DND-41 (cell line): ENCODE measurements at regions not wholly inside any gene's neighbourhood (a gene's known extent, or its start where the extent isn't known, plus 50 kb on each side); places are given as distances from the start of the nearest gene placed in this dataset.

Source experiments
- EZH2 ChIP-seq: IDR thresholded peaks from 3 replicates; pipeline ENCODE4 v1.6.1; 2012; ENCODE audit warnings: borderline replicate concordance, low read depth, mild to moderate bottlenecking, moderate library complexity, low read length, inconsistent platforms; ENCODE audit not compliant: severe bottlenecking
- TF ChIP-seq, protein P1 (sequence below): IDR thresholded peaks from 2 replicates; pipeline ENCODE4 v1.5.1; 2012; ENCODE audit warnings: borderline replicate concordance, low read length, moderate library complexity, mild to moderate bottlenecking; ENCODE audit not compliant: poor library complexity, severe bottlenecking; ENCODE audit errors: extremely low read depth

DNA sequence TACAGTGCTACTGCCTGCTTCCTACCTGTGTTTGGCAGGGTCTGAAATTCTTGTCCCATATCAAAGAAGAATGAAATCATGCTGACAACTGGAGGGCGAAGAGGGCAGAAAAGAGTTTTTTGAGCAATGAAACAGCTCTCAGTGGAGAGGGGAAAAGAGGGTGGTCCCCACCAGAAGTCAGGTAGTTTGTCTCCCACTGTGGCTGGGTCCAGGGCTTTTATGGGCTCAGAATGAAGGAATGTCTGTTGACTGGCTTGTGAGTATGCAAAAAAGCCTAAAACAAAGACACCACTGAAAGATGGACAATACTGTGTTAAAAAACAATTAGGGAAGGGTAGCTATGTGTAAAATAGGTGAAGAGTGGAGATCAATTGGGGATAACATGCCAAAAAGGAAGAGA lies 115.0 kb downstream of the ADAM29 start:
- TF ChIP-seq, protein P1, sequence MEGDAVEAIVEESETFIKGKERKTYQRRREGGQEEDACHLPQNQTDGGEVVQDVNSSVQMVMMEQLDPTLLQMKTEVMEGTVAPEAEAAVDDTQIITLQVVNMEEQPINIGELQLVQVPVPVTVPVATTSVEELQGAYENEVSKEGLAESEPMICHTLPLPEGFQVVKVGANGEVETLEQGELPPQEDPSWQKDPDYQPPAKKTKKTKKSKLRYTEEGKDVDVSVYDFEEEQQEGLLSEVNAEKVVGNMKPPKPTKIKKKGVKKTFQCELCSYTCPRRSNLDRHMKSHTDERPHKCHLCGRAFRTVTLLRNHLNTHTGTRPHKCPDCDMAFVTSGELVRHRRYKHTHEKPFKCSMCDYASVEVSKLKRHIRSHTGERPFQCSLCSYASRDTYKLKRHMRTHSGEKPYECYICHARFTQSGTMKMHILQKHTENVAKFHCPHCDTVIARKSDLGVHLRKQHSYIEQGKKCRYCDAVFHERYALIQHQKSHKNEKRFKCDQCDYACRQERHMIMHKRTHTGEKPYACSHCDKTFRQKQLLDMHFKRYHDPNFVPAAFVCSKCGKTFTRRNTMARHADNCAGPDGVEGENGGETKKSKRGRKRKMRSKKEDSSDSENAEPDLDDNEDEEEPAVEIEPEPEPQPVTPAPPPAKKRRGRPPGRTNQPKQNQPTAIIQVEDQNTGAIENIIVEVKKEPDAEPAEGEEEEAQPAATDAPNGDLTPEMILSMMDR = no peak
- TF ChIP-seq EZH2 = no peak
